ENCODE measurements at regions not wholly inside any gene's neighbourhood (a gene's known extent, or its start where the extent isn't known, plus 50 kb on each side); places are given as distances from the start of the nearest gene placed in this dataset.

- H3K23ac ChIP-seq (ENCODE audit: low read length in 2 of 2) = no peak overlapping the region
- no peak overlapping the region for H4K8ac ChIP-seq (ENCODE audit: low read length)
- H3K27ac ChIP-seq (ENCODE audit: low read length, poor library complexity, severe bottlenecking) = no peak overlapping the region
- no peaks in the 10 kb centered on the region for H3K79me1 ChIP-seq (replicated peaks; ENCODE audit: low read length, poor library complexity, severe bottlenecking)
- H3K18ac ChIP-seq (ENCODE audit: low read depth in 1 of 2, low read length in 2 of 2) = peak overlapping the region in 1 of 2 experiments; percentile 51
- no peak overlapping the region for H4K91ac ChIP-seq (ENCODE audit: low read length)
- peak; percentile 26 for DNase-seq
- H3K9ac ChIP-seq (ENCODE audit: low read length) = no peak overlapping the region
- 97% methylated on average over 6 of the region's 6 CpGs for WGBS
- no peak overlapping the region for H3K14ac ChIP-seq (ENCODE audit: low read length in 2 of 2)
- no peak overlapping the region for H2BK120ac ChIP-seq (ENCODE audit: low read depth, low read length)
- H2AFZ ChIP-seq (ENCODE audit: low read depth, low read length) = no peak overlapping the region
- H2BK5ac ChIP-seq (ENCODE audit: low read depth, low read length, poor library complexity, severe bottlenecking) = no peak overlapping the region
- H2BK12ac ChIP-seq (ENCODE audit: low read length in 2 of 2) = peak overlapping the region; percentile 13 to 86
- no peak overlapping the region for H3K4me2 ChIP-seq (ENCODE audit: low read length, poor library complexity, severe bottlenecking)
- peaks cover 15% of the 10 kb centered on the region for H3K4me1 ChIP-seq (ENCODE audit: control insufficient read depth, insufficient read depth, low read depth, low read length)
- H3K27me3 ChIP-seq (ENCODE audit: control insufficient read depth in 1 of 2, insufficient read depth in 1 of 2, low read length in 2 of 2) = no peaks in the 10 kb centered on the region
- no peaks in the 10 kb centered on the region for H3K36me3 ChIP-seq (ENCODE audit: control insufficient read depth in 1 of 2, insufficient read depth in 2 of 2, low read depth in 1 of 2, low read length in 2 of 2)
- no peak overlapping the region for H2AK5ac ChIP-seq (ENCODE audit: low read length, severe bottlenecking)
- H3K4ac ChIP-seq (ENCODE audit: low read depth in 1 of 2, low read length in 2 of 2) = peak overlapping the region; percentile 0 to 49
- no peak overlapping the region for H2BK15ac ChIP-seq (ENCODE audit: low read depth, poor library complexity, severe bottlenecking)
- H3K4me3 ChIP-seq (ENCODE audit: insufficient read depth in 1 of 2, low read depth in 1 of 2, low read length in 2 of 2) = no peak overlapping the region
- H3K9me3 ChIP-seq (ENCODE audit: control insufficient read depth, low read length) = no peaks in the 10 kb centered on the region
These were observed 217.4 kb upstream of the ECI2 start for GRCh38 chr6:4352731-4353130.

GRCh38 chr6:4352322-4352669, 216.9 kb upstream of the ECI2 start:
- Histone ChIP-seq H3K9me3 (ENCODE audit: control insufficient read depth, low read length) (no peaks in the 10 kb centered on the region), H3K79me1 (replicated peaks; ENCODE audit: low read length, poor library complexity, severe bottlenecking) (no peaks in the 10 kb centered on the region), H2BK12ac (ENCODE audit: low read length in 2 of 2) (peak overlapping the region; percentile 13 to 86), H3K4ac (ENCODE audit: low read depth in 1 of 2, low read length in 2 of 2) (peak overlapping the region; percentile 0 to 49), H2BK5ac (ENCODE audit: low read depth, low read length, poor library complexity, severe bottlenecking) (no peak overlapping the region), H3K4me3 (ENCODE audit: insufficient read depth in 1 of 2, low read depth in 1 of 2, low read length in 2 of 2) (peak overlapping the region in 1 of 2 experiments; percentile 72), H3K14ac (ENCODE audit: low read length in 2 of 2) (no peak overlapping the region), H2AFZ (ENCODE audit: low read depth, low read length) (no peak overlapping the region), H3K27ac (ENCODE audit: low read length, poor library complexity, severe bottlenecking) (peak overlapping the region; percentile 81), H3K23ac (ENCODE audit: low read length in 2 of 2) (no peak overlapping the region), H3K27me3 (ENCODE audit: control insufficient read depth in 1 of 2, insufficient read depth in 1 of 2, low read length in 2 of 2) (no peaks in the 10 kb centered on the region), H4K91ac (ENCODE audit: low read length) (no peak overlapping the region), H2BK15ac (ENCODE audit: low read depth, poor library complexity, severe bottlenecking) (no peak overlapping the region), H2BK120ac (ENCODE audit: low read depth, low read length) (no peak overlapping the region), H3K4me1 (ENCODE audit: control insufficient read depth, insufficient read depth, low read depth, low read length) (peaks cover 15% of the 10 kb centered on the region), H3K9ac (ENCODE audit: low read length) (peak overlapping the region; percentile 83), H3K4me2 (ENCODE audit: low read length, poor library complexity, severe bottlenecking) (no peak overlapping the region), H2AK5ac (ENCODE audit: low read length, severe bottlenecking) (no peak overlapping the region), H3K18ac (ENCODE audit: low read depth in 1 of 2, low read length in 2 of 2) (peak overlapping the region; percentile 5 to 50), H3K36me3 (ENCODE audit: control insufficient read depth in 1 of 2, insufficient read depth in 2 of 2, low read depth in 1 of 2, low read length in 2 of 2) (no peaks in the 10 kb centered on the region), H4K8ac (ENCODE audit: low read length) (no peak overlapping the region)
- WGBS = 93% methylated on average over 5 of the region's 5 CpGs
- DNase-seq = no peak

GRCh38 chr6:4351520-4352321, 216.3 kb upstream of the ECI2 start:
- no peak overlapping the region for H2BK120ac ChIP-seq (ENCODE audit: low read depth, low read length)
- no peak overlapping the region for H2AK5ac ChIP-seq (ENCODE audit: low read length, severe bottlenecking)
- H3K4me2 ChIP-seq (ENCODE audit: low read length, poor library complexity, severe bottlenecking) = peak overlapping the region; percentile 65
- H3K4ac ChIP-seq (ENCODE audit: low read depth in 1 of 2, low read length in 2 of 2) = peak overlapping the region in 1 of 2 experiments; percentile 69
- DNase-seq = peak; percentile 95
- peak overlapping the region; percentile 81 for H3K27ac ChIP-seq (ENCODE audit: low read length, poor library complexity, severe bottlenecking)
- no peaks in the 10 kb centered on the region for H3K36me3 ChIP-seq (ENCODE audit: control insufficient read depth in 1 of 2, insufficient read depth in 2 of 2, low read depth in 1 of 2, low read length in 2 of 2)
- H3K14ac ChIP-seq (ENCODE audit: low read length in 2 of 2) = no peak overlapping the region
- peak overlapping the region; percentile 32 for H4K8ac ChIP-seq (ENCODE audit: low read length)
- peak overlapping the region; percentile 69 to 76 for H3K18ac ChIP-seq (ENCODE audit: low read depth in 1 of 2, low read length in 2 of 2)
- no peak overlapping the region for H3K23ac ChIP-seq (ENCODE audit: low read length in 2 of 2)
- H2BK5ac ChIP-seq (ENCODE audit: low read depth, low read length, poor library complexity, severe bottlenecking) = peak overlapping the region; percentile 40
- peak overlapping the region; percentile 83 for H3K9ac ChIP-seq (ENCODE audit: low read length)
- no peaks in the 10 kb centered on the region for H3K79me1 ChIP-seq (replicated peaks; ENCODE audit: low read length, poor library complexity, severe bottlenecking)
- no peaks in the 10 kb centered on the region for H3K27me3 ChIP-seq (ENCODE audit: control insufficient read depth in 1 of 2, insufficient read depth in 1 of 2, low read length in 2 of 2)
- H4K91ac ChIP-seq (ENCODE audit: low read length) = peak overlapping the region; percentile 72
- WGBS = 18% methylated on average over 17 of the region's 21 CpGs
- peaks cover 15% of the 10 kb centered on the region for H3K4me1 ChIP-seq (ENCODE audit: control insufficient read depth, insufficient read depth, low read depth, low read length)
- H3K9me3 ChIP-seq (ENCODE audit: control insufficient read depth, low read length) = no peaks in the 10 kb centered on the region
- peak overlapping the region; percentile 6 for H2BK15ac ChIP-seq (ENCODE audit: low read depth, poor library complexity, severe bottlenecking)
- no peak overlapping the region for H2AFZ ChIP-seq (ENCODE audit: low read depth, low read length)
- H2BK12ac ChIP-seq (ENCODE audit: low read length in 2 of 2) = peak overlapping the region; percentile 48 to 86
- H3K4me3 ChIP-seq (ENCODE audit: insufficient read depth in 1 of 2, low read depth in 1 of 2, low read length in 2 of 2) = peak overlapping the region in 1 of 2 experiments; percentile 72

GRCh38 chr6:4350567-4351519, 215.5 kb upstream of the ECI2 start:
- Histone ChIP-seq H3K9ac (ENCODE audit: low read length) (peak overlapping the region; percentile 83), H2BK15ac (ENCODE audit: low read depth, poor library complexity, severe bottlenecking) (no peak overlapping the region), H3K18ac (ENCODE audit: low read depth in 1 of 2, low read length in 2 of 2) (peak overlapping the region; percentile 69 to 84), H3K4ac (ENCODE audit: low read depth in 1 of 2, low read length in 2 of 2) (peak overlapping the region in 1 of 2 experiments; percentile 36), H4K91ac (ENCODE audit: low read length) (peak overlapping the region; percentile 2), H3K36me3 (ENCODE audit: control insufficient read depth in 1 of 2, insufficient read depth in 2 of 2, low read depth in 1 of 2, low read length in 2 of 2) (no peaks in the 10 kb centered on the region), H3K4me1 (ENCODE audit: control insufficient read depth, insufficient read depth, low read depth, low read length) (peaks cover 15% of the 10 kb centered on the region), H2AK5ac (ENCODE audit: low read length, severe bottlenecking) (peak overlapping the region; percentile 26), H3K14ac (ENCODE audit: low read length in 2 of 2) (no peak overlapping the region), H3K23ac (ENCODE audit: low read length in 2 of 2) (no peak overlapping the region), H3K27ac (ENCODE audit: low read length, poor library complexity, severe bottlenecking) (peak overlapping the region; percentile 81), H4K8ac (ENCODE audit: low read length) (no peak overlapping the region), H2BK12ac (ENCODE audit: low read length in 2 of 2) (peak overlapping the region; percentile 14 to 80), H2BK5ac (ENCODE audit: low read depth, low read length, poor library complexity, severe bottlenecking) (no peak overlapping the region), H3K4me3 (ENCODE audit: insufficient read depth in 1 of 2, low read depth in 1 of 2, low read length in 2 of 2) (peak overlapping the region in 1 of 2 experiments; percentile 72), H3K4me2 (ENCODE audit: low read length, poor library complexity, severe bottlenecking) (no peak overlapping the region), H2AFZ (ENCODE audit: low read depth, low read length) (no peak overlapping the region), H3K9me3 (ENCODE audit: control insufficient read depth, low read length) (no peaks in the 10 kb centered on the region), H3K79me1 (replicated peaks; ENCODE audit: low read length, poor library complexity, severe bottlenecking) (no peaks in the 10 kb centered on the region), H3K27me3 (ENCODE audit: control insufficient read depth in 1 of 2, insufficient read depth in 1 of 2, low read length in 2 of 2) (no peaks in the 10 kb centered on the region), H2BK120ac (ENCODE audit: low read depth, low read length) (peak overlapping the region; percentile 51)
- DNase-seq = peak; percentile 49
- WGBS = 63% methylated on average over 8 of the region's 9 CpGs

Measured in mesenchymal stem cell (in vitro differentiated cells and primary cell).